GM10248 (cell line): ENCODE measurements at regions not wholly inside any gene's neighbourhood (a gene's known extent, or its start where the extent isn't known, plus 50 kb on each side); places are given as distances from the start of the nearest gene placed in this dataset.

Experiments used
- CTCF ChIA-PET: fragments of 300-600 bp; sonication (Branson Sonifier 250); formaldehyde crosslinking; extraction: SDS; loops from one replicate; lab custom pipeline; 2021; ENCODE audit warnings: antibody characterized with exemption; lab: Yijun Ruan, JAX
- POLR2A ChIA-PET: fragments of 350-650 bp; sonication (Branson Sonifier 250); formaldehyde crosslinking; extraction: SDS; loops from one replicate; lab custom pipeline; 2020; ENCODE audit warnings: antibody characterized with exemption; lab: Yijun Ruan, JAX
- DNase-seq: peaks from one replicate; pipeline ENCODE4 v3.0.0; 2012; ENCODE audit errors: extremely low spot score
- TF ChIP-seq, protein P1 (sequence below): IDR thresholded peaks from 2 replicates; pipeline ENCODE4 v1.5.1; 2012; ENCODE audit warnings: mild to moderate bottlenecking, low read depth; ENCODE audit errors: extremely low read depth, missing control alignments, control extremely low read depth

DNA sequence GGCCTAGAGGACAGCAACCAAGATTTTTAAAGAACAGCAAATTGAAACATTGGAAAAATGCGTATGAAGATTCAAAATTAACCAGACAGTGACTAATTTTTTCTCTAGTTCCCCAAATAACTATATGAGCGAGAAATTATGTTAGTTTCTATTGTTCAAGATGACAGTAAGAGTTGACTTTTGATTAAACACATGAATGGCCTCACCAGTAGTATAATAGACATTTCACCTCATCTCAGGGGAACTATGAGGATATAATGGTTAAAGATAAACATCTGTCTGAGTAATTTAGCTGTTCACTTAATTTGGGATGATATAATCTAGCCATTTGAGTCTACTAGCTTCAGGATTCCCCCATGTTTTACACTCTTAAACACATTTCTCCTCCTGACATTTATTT is 380.9 kb upstream of the NWD2 start:
- no peak for DNase-seq
- ChIA-PET POLR2A (no interaction called here), CTCF (no interaction called here)
- TF ChIP-seq, protein P1, sequence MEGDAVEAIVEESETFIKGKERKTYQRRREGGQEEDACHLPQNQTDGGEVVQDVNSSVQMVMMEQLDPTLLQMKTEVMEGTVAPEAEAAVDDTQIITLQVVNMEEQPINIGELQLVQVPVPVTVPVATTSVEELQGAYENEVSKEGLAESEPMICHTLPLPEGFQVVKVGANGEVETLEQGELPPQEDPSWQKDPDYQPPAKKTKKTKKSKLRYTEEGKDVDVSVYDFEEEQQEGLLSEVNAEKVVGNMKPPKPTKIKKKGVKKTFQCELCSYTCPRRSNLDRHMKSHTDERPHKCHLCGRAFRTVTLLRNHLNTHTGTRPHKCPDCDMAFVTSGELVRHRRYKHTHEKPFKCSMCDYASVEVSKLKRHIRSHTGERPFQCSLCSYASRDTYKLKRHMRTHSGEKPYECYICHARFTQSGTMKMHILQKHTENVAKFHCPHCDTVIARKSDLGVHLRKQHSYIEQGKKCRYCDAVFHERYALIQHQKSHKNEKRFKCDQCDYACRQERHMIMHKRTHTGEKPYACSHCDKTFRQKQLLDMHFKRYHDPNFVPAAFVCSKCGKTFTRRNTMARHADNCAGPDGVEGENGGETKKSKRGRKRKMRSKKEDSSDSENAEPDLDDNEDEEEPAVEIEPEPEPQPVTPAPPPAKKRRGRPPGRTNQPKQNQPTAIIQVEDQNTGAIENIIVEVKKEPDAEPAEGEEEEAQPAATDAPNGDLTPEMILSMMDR = no peak

DNA sequence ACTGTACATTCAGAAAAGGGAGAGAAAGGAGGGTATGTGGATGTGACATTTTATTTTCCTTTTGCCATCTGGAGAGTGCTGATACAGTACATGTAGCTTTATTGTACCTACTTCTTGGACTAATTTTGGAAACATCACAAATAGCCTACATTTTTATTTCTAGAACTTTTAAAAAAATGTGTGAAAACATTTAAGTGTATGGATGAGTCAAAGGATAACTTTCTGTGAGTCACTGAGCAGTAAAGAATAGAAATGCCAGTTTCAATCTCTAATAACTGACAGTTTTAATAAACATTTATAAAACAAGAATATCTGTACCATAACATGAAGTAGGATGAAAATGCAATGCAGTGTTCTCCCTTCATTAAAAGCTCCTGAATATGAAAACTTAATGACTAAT is 374.4 kb upstream of the NWD2 start:
- DNase-seq = no peak
- ChIA-PET POLR2A (no interaction called here), CTCF (interaction anchor here (1.0 kb wide), 1 partner anchor 31 kb away, joined by 5 read pairs; no protein-coding TSS in a partner anchor)
- TF ChIP-seq, protein P1 = no peak

- DNase-seq = no peak
Observed at GRCh38 chr4:36872679-36873078, 371.9 kb upstream of the NWD2 start.

GRCh38 chr4:36884151-36884550 is 360.4 kb upstream of the NWD2 start:
- ChIA-PET CTCF (no interaction called here), POLR2A (no interaction called here)
- no peak for DNase-seq
- TF ChIP-seq, protein P1 = no peak

More at GRCh38 chr4:36872679-36873078, 371.9 kb upstream of the NWD2 start:
- POLR2A ChIA-PET = no interaction called here
- TF ChIP-seq, protein P1 = no peak
- CTCF ChIA-PET = no interaction called here

DNA sequence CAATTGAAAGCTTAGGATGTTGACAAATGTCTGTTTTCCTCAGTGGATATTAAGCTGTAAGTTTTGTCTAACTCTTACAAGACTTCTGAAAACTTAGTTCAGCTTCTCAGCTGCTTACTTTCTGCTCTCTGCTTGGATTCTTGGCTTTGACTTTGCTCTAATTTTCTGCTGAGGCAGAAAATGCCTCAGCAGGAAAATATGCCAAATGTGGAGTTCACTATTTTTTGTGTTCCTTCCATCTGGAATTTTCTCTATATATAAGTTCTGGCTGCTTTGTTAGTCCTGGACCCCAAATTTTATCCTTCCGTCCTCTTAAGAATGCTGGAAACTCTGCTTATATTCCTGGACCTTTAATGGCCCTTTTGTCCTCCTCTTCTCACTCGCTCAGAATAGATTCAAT is 352.6 kb upstream of the NWD2 start:
- CTCF ChIA-PET = no interaction called here
- TF ChIP-seq, protein P1 = no peak
- POLR2A ChIA-PET = no interaction called here
- no peak for DNase-seq

GRCh38 chr4:36900446-36900987 is 344.0 kb upstream of the NWD2 start:
- POLR2A ChIA-PET = no interaction called here
- no peak for DNase-seq
- CTCF ChIA-PET = no interaction called here
- TF ChIP-seq, protein P1 = no peak
